Ovary (tissue), 3 donors: ENCODE measurements at regions not wholly inside any gene's neighbourhood (a gene's known extent, or its start where the extent isn't known, plus 50 kb on each side); places are given as distances from the start of the nearest gene placed in this dataset.

Source experiments
- CTCF ChIP-seq, 3 donors: fragments of 450-650 bp in 2 of 3; fragments of 200-600 bp in 1 of 3; IDR thresholded peaks; one replicate each; pipeline versions ENCODE4 v1.5.1 to v1.8.0; 2016 to 2022; ENCODE audit warnings: antibody characterized with exemption in 3 of 3, mild to moderate bottlenecking in 1 of 3
- EP300 ChIP-seq: sonication (generic); formaldehyde crosslinking; IDR thresholded peaks from one replicate; pipeline ENCODE4 v1.6.1; 2017; ENCODE audit warnings: antibody characterized with exemption
- POLR2A ChIP-seq: fragments of 450-650 bp; IDR thresholded peaks from one replicate; pipeline ENCODE4 v1.6.1; 2017; ENCODE audit warnings: antibody characterized with exemption, mild to moderate bottlenecking, moderate library complexity
- donor health status: DM: no; HTN: no; CAD: no.

- TF ChIP-seq POLR2A (no peak), EP300 (no peak), CTCF (IDR thresholded peaks at IDR 0.05) (no peak)
Observed at GRCh38 chr2:77839102-77839501, 316.9 kb upstream of the LRRTM4 start.
